ENCODE measurements at regions not wholly inside any gene's neighbourhood (a gene's known extent, or its start where the extent isn't known, plus 50 kb on each side); places are given as distances from the start of the nearest gene placed in this dataset.

GRCh38 chr2:150858382-150858781 is 370.9 kb upstream of the RND3 start:
- TF ChIP-seq, protein P1, sequence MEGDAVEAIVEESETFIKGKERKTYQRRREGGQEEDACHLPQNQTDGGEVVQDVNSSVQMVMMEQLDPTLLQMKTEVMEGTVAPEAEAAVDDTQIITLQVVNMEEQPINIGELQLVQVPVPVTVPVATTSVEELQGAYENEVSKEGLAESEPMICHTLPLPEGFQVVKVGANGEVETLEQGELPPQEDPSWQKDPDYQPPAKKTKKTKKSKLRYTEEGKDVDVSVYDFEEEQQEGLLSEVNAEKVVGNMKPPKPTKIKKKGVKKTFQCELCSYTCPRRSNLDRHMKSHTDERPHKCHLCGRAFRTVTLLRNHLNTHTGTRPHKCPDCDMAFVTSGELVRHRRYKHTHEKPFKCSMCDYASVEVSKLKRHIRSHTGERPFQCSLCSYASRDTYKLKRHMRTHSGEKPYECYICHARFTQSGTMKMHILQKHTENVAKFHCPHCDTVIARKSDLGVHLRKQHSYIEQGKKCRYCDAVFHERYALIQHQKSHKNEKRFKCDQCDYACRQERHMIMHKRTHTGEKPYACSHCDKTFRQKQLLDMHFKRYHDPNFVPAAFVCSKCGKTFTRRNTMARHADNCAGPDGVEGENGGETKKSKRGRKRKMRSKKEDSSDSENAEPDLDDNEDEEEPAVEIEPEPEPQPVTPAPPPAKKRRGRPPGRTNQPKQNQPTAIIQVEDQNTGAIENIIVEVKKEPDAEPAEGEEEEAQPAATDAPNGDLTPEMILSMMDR (IDR thresholded peaks at IDR 0.05; ENCODE audit: insufficient read depth, low read depth, low read length) = no peak
- DNase-seq (ENCODE audit: low read depth) = no peak
- H3K4me3 ChIP-seq (ENCODE audit: low read depth, low read length) = no peak overlapping the region

- no peak overlapping the region for H3K4me3 ChIP-seq (ENCODE audit: low read depth, low read length)
- TF ChIP-seq, protein P1 (IDR thresholded peaks at IDR 0.05; ENCODE audit: insufficient read depth, low read depth, low read length) = no peak
- no peak for DNase-seq (ENCODE audit: low read depth)
Observed at GRCh38 chr2:150856596-150857281, 369.3 kb upstream of the RND3 start.

DNA sequence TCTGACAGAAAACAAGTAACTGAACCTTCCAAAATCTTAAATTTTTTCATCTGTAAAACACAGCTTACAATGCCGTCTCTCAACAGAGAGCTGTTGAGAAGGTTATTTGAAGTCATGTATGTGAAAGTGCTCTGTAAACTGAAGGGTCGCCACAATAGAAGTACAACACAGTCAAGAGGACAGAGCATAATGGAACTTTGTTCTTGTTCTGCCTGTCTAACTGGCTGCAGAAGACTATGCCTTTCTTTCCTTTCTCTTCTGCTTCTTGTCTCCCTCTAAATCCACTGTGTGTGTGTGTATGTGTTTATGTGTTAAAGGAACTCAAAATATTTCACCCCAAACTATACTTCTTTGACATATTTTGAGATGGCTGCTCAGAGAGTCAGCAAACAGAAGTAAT is 365.8 kb upstream of the RND3 start:
- TF ChIP-seq, protein P1 (IDR thresholded peaks at IDR 0.05; ENCODE audit: insufficient read depth, low read depth, low read length) = no peak
- H3K4me3 ChIP-seq (ENCODE audit: low read depth, low read length) = no peak overlapping the region
- no peak for DNase-seq (ENCODE audit: low read depth)

- TF ChIP-seq, protein P1 (IDR thresholded peaks at IDR 0.05; ENCODE audit: insufficient read depth, low read depth, low read length) = no peak
- DNase-seq (ENCODE audit: low read depth) = no peak
- H3K4me3 ChIP-seq (ENCODE audit: low read depth, low read length) = no peak overlapping the region
Observed at GRCh38 chr2:150850641-150851040, 363.2 kb upstream of the RND3 start.

GRCh38 chr2:150847578-150847977 is 360.1 kb upstream of the RND3 start:
- TF ChIP-seq, protein P1 (IDR thresholded peaks at IDR 0.05; ENCODE audit: insufficient read depth, low read depth, low read length) = no peak
- no peak for DNase-seq (ENCODE audit: low read depth)
- no peak overlapping the region for H3K4me3 ChIP-seq (ENCODE audit: low read depth, low read length)

GRCh38 chr2:150846691-150847090 is 359.2 kb upstream of the RND3 start:
- DNase-seq (ENCODE audit: low read depth) = no peak
- no peak overlapping the region for H3K4me3 ChIP-seq (ENCODE audit: low read depth, low read length)
- TF ChIP-seq, protein P1 (IDR thresholded peaks at IDR 0.05; ENCODE audit: insufficient read depth, low read depth, low read length) = no peak

GRCh38 chr2:150832686-150833085 is 345.2 kb upstream of the RND3 start:
- DNase-seq (ENCODE audit: low read depth) = no peak
- TF ChIP-seq, protein P1 (IDR thresholded peaks at IDR 0.05; ENCODE audit: insufficient read depth, low read depth, low read length) = no peak
- H3K4me3 ChIP-seq (ENCODE audit: low read depth, low read length) = no peak overlapping the region
